ENCODE measurements at regions not wholly inside any gene's neighbourhood (a gene's known extent, or its start where the extent isn't known, plus 50 kb on each side); places are given as distances from the start of the nearest gene placed in this dataset.

DNA sequence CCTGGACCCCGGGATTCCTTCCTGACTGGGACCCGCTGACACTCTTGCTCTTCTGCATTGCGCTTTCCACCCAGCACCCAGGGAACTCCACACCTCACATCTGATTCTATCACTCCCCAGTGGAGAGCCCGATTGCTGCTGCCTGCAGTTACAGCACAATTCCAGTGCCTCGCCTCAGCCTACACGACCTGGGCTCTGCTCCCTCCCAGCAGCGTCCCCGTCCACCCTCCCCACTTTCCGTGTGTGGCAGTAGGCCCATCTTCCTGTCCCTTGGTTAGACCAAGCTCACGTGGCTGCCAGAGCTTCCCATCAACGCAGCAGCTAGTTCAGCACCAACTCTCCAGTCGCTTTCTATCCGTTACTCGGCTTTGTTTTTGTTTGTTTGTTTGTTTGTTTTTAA is 66.6 kb upstream of the SORBS2 start:
- no peaks in the 10 kb centered on the region for H3K27me3 ChIP-seq
- 90 to 92% methylated on average over 14 of the region's 14 CpGs for WGBS, 2 donors
- DNase-seq (ENCODE audit: low spot score in 2 of 2), result no peak

DNA sequence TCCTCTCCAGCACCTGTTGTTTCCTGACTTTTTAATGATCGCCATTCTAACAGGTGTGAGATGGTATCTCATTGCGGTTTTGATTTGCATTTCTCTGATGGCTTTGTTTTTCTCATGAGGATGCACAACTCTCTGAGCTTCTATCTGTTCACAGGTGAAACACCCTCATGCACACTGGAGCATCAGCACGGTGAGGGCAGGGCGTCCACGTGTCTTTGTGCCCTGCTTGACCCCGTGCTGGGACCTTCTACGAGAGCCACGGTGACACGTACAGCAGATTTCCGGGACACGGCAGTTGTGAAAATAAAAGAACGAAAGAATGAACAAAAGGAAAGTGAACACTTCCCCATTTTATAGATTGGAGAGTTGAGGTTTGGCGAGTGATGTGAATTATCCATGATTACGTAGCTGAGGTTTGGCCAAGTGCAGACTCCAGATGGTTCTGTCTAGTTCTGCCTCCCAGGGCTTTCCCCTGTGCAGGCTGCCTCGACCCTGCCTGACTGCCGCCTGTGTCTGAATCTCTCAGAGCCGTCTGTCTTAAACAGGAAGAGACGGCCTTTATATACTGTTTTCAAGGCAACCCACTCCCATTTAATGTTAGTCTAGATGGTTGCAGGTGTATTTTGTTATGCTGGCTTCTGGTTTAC is 67.8 kb upstream of the SORBS2 start:
- Histone ChIP-seq H3K36me3 (no peaks in the 10 kb centered on the region), H3K27me3 (no peaks in the 10 kb centered on the region), H3K27ac (no peak overlapping the region), H3K4me3 (no peak overlapping the region), H3K4me1 (no peaks in the 10 kb centered on the region), H3K9me3 (peaks cover 0 to 6% (median 0%) of the 10 kb centered on the region in 4 donors)
- TF ChIP-seq, protein P1, sequence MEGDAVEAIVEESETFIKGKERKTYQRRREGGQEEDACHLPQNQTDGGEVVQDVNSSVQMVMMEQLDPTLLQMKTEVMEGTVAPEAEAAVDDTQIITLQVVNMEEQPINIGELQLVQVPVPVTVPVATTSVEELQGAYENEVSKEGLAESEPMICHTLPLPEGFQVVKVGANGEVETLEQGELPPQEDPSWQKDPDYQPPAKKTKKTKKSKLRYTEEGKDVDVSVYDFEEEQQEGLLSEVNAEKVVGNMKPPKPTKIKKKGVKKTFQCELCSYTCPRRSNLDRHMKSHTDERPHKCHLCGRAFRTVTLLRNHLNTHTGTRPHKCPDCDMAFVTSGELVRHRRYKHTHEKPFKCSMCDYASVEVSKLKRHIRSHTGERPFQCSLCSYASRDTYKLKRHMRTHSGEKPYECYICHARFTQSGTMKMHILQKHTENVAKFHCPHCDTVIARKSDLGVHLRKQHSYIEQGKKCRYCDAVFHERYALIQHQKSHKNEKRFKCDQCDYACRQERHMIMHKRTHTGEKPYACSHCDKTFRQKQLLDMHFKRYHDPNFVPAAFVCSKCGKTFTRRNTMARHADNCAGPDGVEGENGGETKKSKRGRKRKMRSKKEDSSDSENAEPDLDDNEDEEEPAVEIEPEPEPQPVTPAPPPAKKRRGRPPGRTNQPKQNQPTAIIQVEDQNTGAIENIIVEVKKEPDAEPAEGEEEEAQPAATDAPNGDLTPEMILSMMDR (IDR thresholded peaks at IDR 0.05), result no peak
- TF ChIP-seq POLR2A (IDR thresholded peaks at IDR 0.05), result no peak
- WGBS, 2 donors, result 89% methylated on average over 18 of the region's 18 CpGs
- no peak for DNase-seq (ENCODE audit: low spot score in 2 of 2)

More for the DNA sequence above, 66.6 kb upstream of the SORBS2 start:
- no peak overlapping the region for H3K27ac ChIP-seq
- peaks cover 0 to 6% (median 0%) of the 10 kb centered on the region in 4 donors for H3K9me3 ChIP-seq
- H3K36me3 ChIP-seq, result no peaks in the 10 kb centered on the region
- H3K4me1 ChIP-seq, result no peaks in the 10 kb centered on the region
- H3K4me3 ChIP-seq, result no peak overlapping the region
- TF ChIP-seq, protein P1 (IDR thresholded peaks at IDR 0.05), result no peak
- TF ChIP-seq EP300 (IDR thresholded peaks at IDR 0.05), result no peak
- TF ChIP-seq POLR2A (IDR thresholded peaks at IDR 0.05), result no peak

DNA sequence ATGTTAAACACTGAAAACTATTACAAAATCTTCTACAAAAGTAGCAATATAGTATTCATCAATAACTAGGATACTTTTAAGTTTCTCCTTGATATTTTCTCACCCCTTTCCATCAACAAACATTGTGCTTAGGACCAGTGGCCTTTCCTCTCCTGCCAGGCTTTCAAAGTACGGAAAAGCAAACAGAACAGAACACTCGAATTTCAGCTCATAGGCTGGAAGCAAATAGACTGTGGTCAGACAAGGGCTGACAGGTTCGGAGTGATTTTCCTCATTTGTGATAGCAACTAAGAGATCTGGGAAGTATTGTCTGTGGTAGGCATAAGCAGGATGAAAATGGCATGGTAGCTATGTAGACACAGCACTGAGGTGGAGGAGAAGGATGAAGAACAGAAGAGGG is 68.6 kb upstream of the SORBS2 start:
- 57 to 68% methylated on average over 3 of the region's 3 CpGs for WGBS, 2 donors
- H3K4me1 ChIP-seq, result no peaks in the 10 kb centered on the region

DNA sequence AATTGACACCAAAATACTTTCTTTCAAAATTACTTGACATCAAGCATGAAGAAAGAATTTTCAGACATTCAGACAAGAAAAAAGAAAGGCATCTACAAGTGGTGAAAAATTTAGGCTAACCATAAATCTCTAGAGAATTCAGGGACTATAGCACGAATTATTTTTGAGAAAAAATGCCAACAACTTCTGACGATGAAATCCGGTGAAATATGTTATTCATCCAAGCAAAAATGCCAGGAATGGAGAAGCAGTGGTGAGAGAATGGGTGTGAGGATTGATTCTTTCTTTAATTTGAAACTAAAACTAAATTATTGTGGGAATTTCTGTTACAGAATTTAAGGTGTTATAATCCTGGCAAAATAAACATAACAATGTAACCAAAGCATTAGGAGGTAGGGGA is 69.4 kb upstream of the SORBS2 start:
- 32 to 40% methylated on average over 3 of the region's 3 CpGs for WGBS, 2 donors
- DNase-seq (ENCODE audit: low spot score in 2 of 2), result no peak

More for the DNA sequence above, 68.6 kb upstream of the SORBS2 start:
- no peaks in the 10 kb centered on the region for H3K36me3 ChIP-seq
- peaks cover 0 to 6% (median 0%) of the 10 kb centered on the region in 4 donors for H3K9me3 ChIP-seq
- no peaks in the 10 kb centered on the region for H3K27me3 ChIP-seq
- no peak overlapping the region for H3K27ac ChIP-seq
- H3K4me3 ChIP-seq, result no peak overlapping the region
- TF ChIP-seq, protein P1 (IDR thresholded peaks at IDR 0.05), result no peak
- no peak for TF ChIP-seq POLR2A (IDR thresholded peaks at IDR 0.05)
- no peak for TF ChIP-seq EP300 (IDR thresholded peaks at IDR 0.05)
- no peak for DNase-seq (ENCODE audit: low spot score in 2 of 2)

DNA sequence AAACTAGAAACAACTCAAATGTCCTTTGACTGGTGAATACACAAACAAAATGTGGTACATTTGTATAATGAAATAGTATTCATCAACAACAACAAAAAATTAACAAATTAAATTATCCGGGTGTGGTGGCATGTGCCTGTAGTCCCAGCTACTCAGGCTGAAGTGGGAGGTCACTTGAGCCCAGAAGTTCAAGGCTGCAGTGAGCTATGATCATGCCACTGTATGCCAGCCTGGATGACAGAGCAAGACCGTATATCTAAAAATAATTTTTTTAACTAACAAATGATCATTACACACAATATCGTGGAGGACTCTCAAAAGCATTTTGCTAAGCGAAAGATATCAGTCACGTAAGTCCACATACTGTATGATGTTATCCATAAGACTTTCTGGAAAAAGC is 71.6 kb upstream of the SORBS2 start:
- TF ChIP-seq POLR2A (IDR thresholded peaks at IDR 0.05), result no peak
- TF ChIP-seq EP300 (IDR thresholded peaks at IDR 0.05), result no peak
- TF ChIP-seq, protein P1 (IDR thresholded peaks at IDR 0.05), result no peak
- no peak overlapping the region for H3K4me3 ChIP-seq
- 95 to 96% methylated on average over 5 of the region's 5 CpGs for WGBS, 2 donors
- H3K27me3 ChIP-seq, result no peaks in the 10 kb centered on the region
- H3K36me3 ChIP-seq, result no peaks in the 10 kb centered on the region
- no peak overlapping the region for H3K27ac ChIP-seq
- DNase-seq (ENCODE audit: low spot score in 2 of 2), result no peak
- H3K9me3 ChIP-seq, result peaks cover 0 to 13% (median 0%) of the 10 kb centered on the region in 4 donors
- no peaks in the 10 kb centered on the region for H3K4me1 ChIP-seq

More for the DNA sequence above, 69.4 kb upstream of the SORBS2 start:
- TF ChIP-seq EP300 (IDR thresholded peaks at IDR 0.05), result no peak
- no peak for TF ChIP-seq POLR2A (IDR thresholded peaks at IDR 0.05)
- TF ChIP-seq, protein P1 (IDR thresholded peaks at IDR 0.05), result no peak
- Histone ChIP-seq H3K36me3 (no peaks in the 10 kb centered on the region), H3K4me1 (no peaks in the 10 kb centered on the region), H3K27ac (no peak overlapping the region), H3K4me3 (no peak overlapping the region), H3K27me3 (no peaks in the 10 kb centered on the region), H3K9me3 (peaks cover 0 to 6% (median 0%) of the 10 kb centered on the region in 4 donors)

Measured in tibial nerve (tissue), 4 donors.